Stomach (tissue), 8 donors: ENCODE measurements at regions not wholly inside any gene's neighbourhood (a gene's known extent, or its start where the extent isn't known, plus 50 kb on each side); places are given as distances from the start of the nearest gene placed in this dataset.
A peak's percentile ranks its signal among the peaks of the same experiment; 100 is the strongest.

Experiments used
- DNase-seq, 2 donors: peaks; one replicate each; pipeline versions ENCODE4 v3.0.0 to v3.0.0-alpha.2; 2013 to 2019
- H3K27ac ChIP-seq, 5 donors: fragments of 200-600 bp in 4 of 5; sonication (generic) in 4 of 5; one replicate each; pipeline ENCODE4 v1.5.1; 2013 to 2019; ENCODE audit warnings: mild to moderate bottlenecking in 1 of 5, moderate library complexity in 1 of 5
- H3K27me3 ChIP-seq, 3 donors: fragments of 200-600 bp; sonication (generic); one replicate each; pipeline ENCODE4 v1.5.1; 2017 to 2019; ENCODE audit warnings: mixed run types in 1 of 3
- H3K36me3 ChIP-seq, 4 donors: fragments of 200-600 bp; sonication (generic); 1 replicate in 3 of 4; 2 replicates in 1 of 4; pipeline ENCODE4 v1.5.1; 2016 to 2019
- H3K4me1 ChIP-seq, 4 donors: fragments of 200-600 bp; sonication (generic); one replicate each; pipeline ENCODE4 v1.5.1; 2016 to 2019
- H3K4me3 ChIP-seq, 4 donors: fragments of 200-600 bp; sonication (generic) in 3 of 4; one replicate each; pipeline ENCODE4 v1.5.1; 2016 to 2019; ENCODE audit warnings: mild to moderate bottlenecking in 1 of 4
- H3K9me3 ChIP-seq, 4 donors: fragments of 200-600 bp; sonication (generic); one replicate each; pipeline ENCODE4 v1.5.1; 2016 to 2019
- CTCF ChIP-seq, 7 experiments: fragments of 450-650 bp in 4 of 7; fragments of 200-600 bp in 3 of 7; sonication (generic) in 3 of 7; IDR thresholded peaks; one replicate each; pipeline ENCODE4 v1.5.1; 2016 to 2019; ENCODE audit warnings: antibody characterized with exemption in 7 of 7, control low read depth in 2 of 7, mild to moderate bottlenecking in 1 of 7
- EP300 ChIP-seq: sonication (generic); formaldehyde crosslinking; IDR thresholded peaks from one replicate; pipeline ENCODE4 v1.6.1; 2017; ENCODE audit warnings: antibody characterized with exemption
- POLR2A ChIP-seq, 4 donors: fragments of 450-650 bp; IDR thresholded peaks; one replicate each; pipeline ENCODE4 v1.6.1; 2016; ENCODE audit warnings: antibody characterized with exemption in 4 of 4, control low read depth in 2 of 4, mild to moderate bottlenecking in 1 of 4, moderate library complexity in 1 of 4
- POLR2AphosphoS5 ChIP-seq, 3 donors: sonication (generic); formaldehyde crosslinking; IDR thresholded peaks; one replicate each; pipeline ENCODE4 v1.6.1; 2016; ENCODE audit warnings: antibody characterized with exemption in 3 of 3
- WGBS, 5 donors: extraction: QIAGEN DNeasy Blood & Tissue Kit in 3 of 5; methylation state at CpG; one replicate each; pipeline versions ENCODE4 v1.1.5 to v1.1.7; 2013 to 2018; 5-methylcytosine and 5-hydroxymethylcytosine counted together
- intact Hi-C: fragments of 100-400 bp; cut with DNase I; formaldehyde crosslinking; loops from one replicate; pipeline ENCODE4 v1.15.1; 2023; ENCODE audit warnings: low total_unique reads
- donor health status: healthy with polysubstance abuse.
- donor health status: Bipolar disorder and iron deficiency.
- donor health status: healthy.

GRCh38 chr1:69122373-69122772, 445.3 kb upstream of the LRRC7 start:
- no peak for DNase-seq
- no peak overlapping the region for H3K4me3 ChIP-seq
- H3K36me3 ChIP-seq, result no peaks in the 10 kb centered on the region
- WGBS, 5 donors, result 62 to 77% (median 73%) methylated on average over 2 of the region's 2 CpGs
- H3K27me3 ChIP-seq, result no peaks in the 10 kb centered on the region
- H3K27ac ChIP-seq, result no peak overlapping the region
- no peaks in the 10 kb centered on the region for H3K9me3 ChIP-seq
- TF ChIP-seq POLR2AphosphoS5 (IDR thresholded peaks at IDR 0.05), result peak in 1 of 3 donors; percentile 24
- TF ChIP-seq CTCF (IDR thresholded peaks at IDR 0.05), result no peak
- peaks cover 0 to 16% (median 0%) of the 10 kb centered on the region in 4 donors for H3K4me1 ChIP-seq
- intact Hi-C loops, result no loop called here

- Histone ChIP-seq H3K9me3 (no peaks in the 10 kb centered on the region), H3K36me3 (no peaks in the 10 kb centered on the region), H3K27me3 (no peaks in the 10 kb centered on the region), H3K27ac (no peak overlapping the region), H3K4me3 (no peak overlapping the region), H3K4me1 (peaks cover 0 to 24% (median 0%) of the 10 kb centered on the region in 4 donors)
- no peak for DNase-seq
- TF ChIP-seq EP300 (no peak), CTCF (IDR thresholded peaks at IDR 0.05) (no peak), POLR2AphosphoS5 (IDR thresholded peaks at IDR 0.05) (no peak), POLR2A (IDR thresholded peaks at IDR 0.05) (no peak)
- WGBS, 5 donors, result 94 to 100% (median 95%) methylated on average over 1 of the region's 1 CpG
- intact Hi-C loops, result no loop called here
Observed at GRCh38 chr1:69123486-69123885, 444.2 kb upstream of the LRRC7 start.

GRCh38 chr1:69126796-69127195, 440.9 kb upstream of the LRRC7 start:
- Histone ChIP-seq H3K27ac (no peak overlapping the region), H3K27me3 (no peaks in the 10 kb centered on the region), H3K9me3 (no peaks in the 10 kb centered on the region), H3K36me3 (no peaks in the 10 kb centered on the region), H3K4me3 (no peak overlapping the region), H3K4me1 (peaks cover 0 to 26% (median 0%) of the 10 kb centered on the region in 4 donors)
- WGBS, 5 donors, result 22 to 43% (median 27%) methylated on average over 1 of the region's 1 CpG
- TF ChIP-seq CTCF (IDR thresholded peaks at IDR 0.05) (no peak), POLR2A (IDR thresholded peaks at IDR 0.05) (no peak), POLR2AphosphoS5 (IDR thresholded peaks at IDR 0.05) (no peak), EP300 (no peak)
- intact Hi-C loops, result no loop called here
- DNase-seq, result peak in 1 of 2 donors; percentile 44

GRCh38 chr1:69128204-69128603, 439.5 kb upstream of the LRRC7 start:
- DNase-seq, result no peak
- no peak overlapping the region for H3K4me3 ChIP-seq
- H3K4me1 ChIP-seq, result peaks cover 0 to 18% (median 0%) of the 10 kb centered on the region in 4 donors
- H3K27ac ChIP-seq, result no peak overlapping the region
- H3K36me3 ChIP-seq, result no peaks in the 10 kb centered on the region
- TF ChIP-seq CTCF (IDR thresholded peaks at IDR 0.05) (no peak), POLR2A (IDR thresholded peaks at IDR 0.05) (no peak), EP300 (no peak), POLR2AphosphoS5 (IDR thresholded peaks at IDR 0.05) (no peak)
- no peaks in the 10 kb centered on the region for H3K9me3 ChIP-seq
- WGBS, 5 donors, result 29 to 50% (median 47%) methylated on average over 4 of the region's 4 CpGs
- intact Hi-C loops, result no loop called here
- H3K27me3 ChIP-seq, result no peaks in the 10 kb centered on the region
